ENCODE measurements at regions not wholly inside any gene's neighbourhood (a gene's known extent, or its start where the extent isn't known, plus 50 kb on each side); places are given as distances from the start of the nearest gene placed in this dataset.
A peak's percentile ranks its signal among the peaks of the same experiment; 100 is the strongest.
"Not testable (repeated sequence)": the region's sequence is repeated elsewhere in the genome, so short reads cannot be mapped to it uniquely, and the experiment has no call there.

DNA sequence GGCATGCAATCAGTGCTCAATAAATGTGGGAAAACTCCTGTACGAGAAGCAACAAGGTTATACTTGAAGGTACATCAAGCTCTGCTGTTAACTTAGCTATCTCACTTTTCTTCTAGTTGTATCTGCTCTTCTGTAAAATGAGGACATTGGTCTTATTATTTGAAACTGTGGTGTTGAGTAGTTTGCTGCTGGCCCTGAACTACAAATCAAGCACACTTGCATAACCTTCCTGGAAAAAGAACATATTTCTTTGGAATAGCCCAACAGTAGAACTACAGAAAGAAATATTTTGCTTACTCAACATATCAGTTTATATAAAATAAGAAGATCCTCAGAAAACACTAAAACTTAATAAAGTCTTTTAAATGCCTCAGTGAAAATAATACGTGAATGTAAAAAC is 203.0 kb downstream of the KCTD12 start:
- in situ Hi-C loops (cut with MboI; ENCODE audit: low pct_unique_long_range_greater_than_20kb, low sequenced_read_pairs), result no loop called here
- no peak for DNase-seq

DNA sequence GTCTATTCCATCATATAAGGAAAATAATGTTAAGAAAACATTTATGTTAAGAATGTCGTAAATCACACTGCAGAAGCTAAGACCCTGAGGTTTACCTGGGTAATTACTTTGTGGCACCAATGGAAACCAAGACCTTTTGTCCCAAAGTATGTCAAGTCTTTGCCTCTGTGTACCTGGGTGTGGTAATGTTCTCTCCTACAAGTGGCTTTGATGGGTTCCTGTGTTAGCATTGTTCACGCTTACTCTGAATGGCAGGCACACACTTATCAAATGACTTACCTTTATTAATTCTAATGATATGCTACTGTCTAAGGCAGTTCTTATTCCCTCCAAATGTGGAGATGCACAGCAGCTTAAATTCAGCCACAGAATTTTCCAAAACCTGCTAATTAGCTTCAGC is 206.1 kb downstream of the KCTD12 start:
- DNase-seq, result no peak
- in situ Hi-C loops (cut with MboI; ENCODE audit: low pct_unique_long_range_greater_than_20kb, low sequenced_read_pairs), result no loop called here

DNA sequence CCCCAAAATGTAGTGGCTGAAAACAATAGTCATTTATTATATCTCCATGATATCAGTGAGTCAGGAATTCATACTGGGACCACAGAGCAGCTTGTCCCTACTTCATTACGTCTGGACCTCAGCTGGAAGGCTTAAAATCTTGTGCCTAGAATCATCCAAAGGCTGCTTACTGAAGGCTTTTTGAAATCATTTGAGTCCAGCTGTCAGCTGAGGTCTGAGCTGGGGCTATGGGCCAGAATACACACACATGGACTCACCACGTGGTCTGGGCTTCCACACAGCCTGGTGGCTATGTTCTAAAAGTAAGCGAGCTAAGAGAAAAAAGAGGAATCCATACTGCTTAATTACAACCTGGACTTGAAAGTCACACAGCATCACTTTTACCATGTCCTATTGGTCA is 209.2 kb downstream of the KCTD12 start:
- no peak for DNase-seq
- in situ Hi-C loops (cut with MboI; ENCODE audit: low pct_unique_long_range_greater_than_20kb, low sequenced_read_pairs), result no loop called here

DNA sequence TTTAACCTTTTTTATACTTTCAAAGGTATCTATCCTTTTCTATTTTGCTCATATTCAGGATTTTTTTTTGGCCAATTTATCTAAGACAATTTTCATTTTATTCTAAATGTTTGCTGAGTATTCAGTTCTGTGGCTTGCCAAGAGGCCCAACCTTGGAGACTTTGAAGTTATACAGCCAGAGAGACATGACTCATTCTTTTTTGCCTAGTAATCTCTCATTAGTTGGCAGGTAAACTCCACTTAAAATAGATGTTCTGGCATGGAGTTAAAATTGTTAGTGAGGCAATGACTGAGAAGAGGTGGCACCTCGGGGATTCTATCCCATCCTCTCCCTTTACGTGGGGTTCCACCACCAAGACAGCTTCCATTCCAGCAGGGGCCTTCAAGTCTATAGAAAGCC is 213.8 kb downstream of the KCTD12 start:
- DNase-seq, result no peak
- in situ Hi-C loops (cut with MboI; ENCODE audit: low pct_unique_long_range_greater_than_20kb, low sequenced_read_pairs), result no loop called here

DNA sequence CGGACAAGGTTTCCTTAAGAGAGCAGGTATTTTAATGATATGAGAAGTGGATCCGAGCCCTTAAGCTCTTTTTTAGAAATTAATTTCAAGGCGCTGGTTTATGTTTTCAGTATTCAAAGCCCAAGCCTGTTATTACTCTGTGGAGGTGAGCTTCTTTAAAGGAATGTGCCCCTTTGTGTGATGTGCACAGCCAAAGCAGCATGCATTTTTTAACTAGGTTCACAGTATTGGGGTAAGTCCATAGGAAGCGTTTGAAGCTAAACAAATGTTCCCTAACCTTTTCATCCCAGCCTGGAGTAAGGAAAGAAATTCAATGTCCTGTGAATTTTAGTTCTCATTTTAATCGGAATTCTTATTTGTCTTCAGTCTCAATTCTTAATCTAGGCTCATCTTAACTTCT is 217.5 kb downstream of the KCTD12 start:
- in situ Hi-C loops (cut with MboI; ENCODE audit: low pct_unique_long_range_greater_than_20kb, low sequenced_read_pairs), result no loop called here
- DNase-seq, result no peak

DNA sequence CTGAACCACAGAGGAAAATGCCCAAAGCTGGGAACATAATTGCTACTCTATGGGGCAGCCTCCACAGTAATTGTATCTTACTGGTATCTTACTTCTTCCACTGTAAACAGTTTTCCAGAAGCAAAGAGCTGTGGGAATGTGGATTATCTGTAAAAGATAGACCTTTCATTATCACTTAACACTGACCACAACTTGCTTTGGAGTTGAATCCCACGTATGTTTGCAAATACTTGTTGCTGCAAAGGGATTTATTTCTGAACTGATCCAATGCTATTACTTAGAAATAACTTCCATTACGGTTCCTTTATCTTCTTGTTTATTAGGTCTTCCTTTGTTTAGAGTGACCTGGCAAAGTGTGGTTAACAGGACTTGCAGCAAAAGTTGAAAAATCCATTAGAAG is 218.1 kb downstream of the KCTD12 start:
- DNase-seq, result no peak
- in situ Hi-C loops (cut with MboI; ENCODE audit: low pct_unique_long_range_greater_than_20kb, low sequenced_read_pairs), result no loop called here

DNA sequence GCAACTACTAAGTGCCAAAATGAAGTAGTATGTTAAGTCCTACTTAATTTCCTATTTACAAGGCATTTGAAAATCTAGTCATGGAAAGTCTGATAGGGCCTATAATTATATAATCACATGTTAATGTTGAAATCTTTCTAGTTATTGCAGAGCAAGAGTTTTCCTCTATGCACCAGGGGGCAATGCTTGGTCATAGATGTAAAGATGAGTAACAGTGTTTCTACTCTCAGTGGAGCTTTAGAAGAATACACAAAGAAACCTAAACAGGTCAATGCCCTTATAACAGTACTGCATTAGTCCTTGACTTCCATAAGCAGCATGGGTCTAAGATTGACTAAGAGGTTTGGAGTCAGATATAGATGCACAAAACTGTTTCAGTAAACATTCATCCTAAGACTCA is 218.7 kb downstream of the KCTD12 start:
- in situ Hi-C loops (cut with MboI; ENCODE audit: low pct_unique_long_range_greater_than_20kb, low sequenced_read_pairs), result no loop called here
- DNase-seq, result peak; percentile 7

DNA sequence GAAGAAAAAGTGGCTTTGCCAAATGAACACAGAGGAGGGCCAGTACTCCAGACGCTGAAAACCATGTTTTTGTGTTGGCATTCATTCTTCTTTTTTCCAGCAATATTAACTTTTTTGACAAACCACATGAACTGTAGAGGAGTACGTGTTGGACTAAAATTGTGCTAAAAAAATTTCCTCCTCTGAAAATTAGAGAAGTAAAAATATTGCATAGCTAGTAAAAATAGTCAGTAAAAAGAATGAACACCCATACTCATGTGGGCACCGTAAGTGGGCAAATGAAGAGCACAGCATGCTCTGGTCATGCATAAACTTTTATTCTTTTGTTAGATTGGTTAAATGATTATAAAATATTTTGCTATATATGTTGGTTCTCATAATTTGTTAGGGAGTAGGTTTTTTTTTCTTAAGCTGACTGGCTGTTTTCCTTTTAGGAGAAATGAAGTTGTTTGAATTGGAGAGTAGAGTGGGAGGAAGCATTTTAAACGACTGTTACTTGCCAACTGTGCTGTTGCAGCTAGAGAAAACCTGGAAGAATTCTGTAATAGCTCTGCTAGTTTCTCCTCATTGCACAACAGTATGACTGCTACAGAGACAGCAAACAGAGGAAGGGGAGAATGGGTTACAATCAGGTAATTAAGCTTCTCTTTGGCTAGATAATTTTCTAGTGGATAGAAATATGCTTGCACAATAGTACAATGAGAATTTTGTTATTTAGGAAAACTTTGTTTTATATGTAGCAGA is 222.4 kb downstream of the KCTD12 start:
- in situ Hi-C loops (cut with MboI; ENCODE audit: low pct_unique_long_range_greater_than_20kb, low sequenced_read_pairs), result no loop called here
- no peak for DNase-seq

DNA sequence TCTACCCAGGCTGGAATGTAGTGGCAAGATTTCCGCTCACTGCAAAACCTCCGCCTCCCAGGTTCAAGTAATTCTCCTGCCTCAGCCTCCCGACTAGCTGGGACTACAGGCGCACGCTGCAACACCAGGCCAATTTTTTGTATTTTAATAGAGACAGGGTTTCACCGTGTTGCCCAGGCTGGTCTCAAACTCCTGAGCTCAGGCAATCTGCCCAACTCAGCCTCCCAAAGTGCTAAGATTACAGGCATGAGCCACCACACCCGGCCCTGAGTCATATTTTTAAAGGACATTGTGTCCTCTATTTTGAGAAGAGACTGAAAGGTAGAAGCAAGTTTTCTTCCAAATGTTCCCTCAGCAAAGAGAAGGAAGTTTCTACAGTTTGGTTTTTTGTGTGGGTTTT is 227.1 kb downstream of the KCTD12 start:
- DNase-seq; in situ Hi-C loops (cut with MboI; ENCODE audit: low pct_unique_long_range_greater_than_20kb, low sequenced_read_pairs): not testable (repeated sequence)

DNA sequence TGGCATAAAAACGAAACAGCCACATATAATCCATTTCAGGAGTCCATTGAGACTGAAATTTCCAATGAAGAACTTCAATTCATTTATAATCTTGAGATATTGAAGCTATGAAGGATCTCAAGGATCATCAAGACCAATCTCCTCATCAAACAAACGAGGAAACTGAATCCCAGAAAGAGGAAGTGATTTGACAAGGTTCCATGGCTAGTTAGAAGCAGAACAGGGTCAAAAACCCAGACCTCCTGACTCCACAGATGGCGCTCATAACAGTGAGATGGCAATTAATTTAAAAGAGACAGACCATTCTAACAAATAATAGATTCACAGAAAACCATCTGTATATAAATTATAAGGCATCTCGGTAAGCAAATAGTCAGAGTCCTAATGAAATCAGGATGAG is 229.7 kb downstream of the KCTD12 start:
- DNase-seq, result no peak
- in situ Hi-C loops (cut with MboI; ENCODE audit: low pct_unique_long_range_greater_than_20kb, low sequenced_read_pairs), result no loop called here

DNA sequence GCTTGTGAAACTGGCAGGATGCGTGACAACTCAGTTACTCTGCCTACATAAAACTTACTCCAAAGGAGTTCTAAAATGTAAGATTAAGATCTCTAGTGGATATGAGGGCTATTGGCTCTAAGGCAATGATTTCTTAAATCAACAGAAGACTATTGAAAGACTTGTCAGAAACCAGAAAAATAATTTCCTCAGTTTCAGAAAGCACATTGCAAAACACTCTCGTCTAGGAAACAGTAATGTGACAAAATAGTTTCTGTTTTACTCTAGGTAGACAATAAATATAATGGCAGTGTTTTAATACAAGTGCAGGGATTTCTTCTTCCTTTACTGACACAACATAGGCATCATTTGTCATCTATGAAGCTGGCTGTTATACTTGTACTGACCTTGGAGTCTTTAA is 230.1 kb downstream of the KCTD12 start:
- in situ Hi-C loops (cut with MboI; ENCODE audit: low pct_unique_long_range_greater_than_20kb, low sequenced_read_pairs), result no loop called here
- no peak for DNase-seq

DNA sequence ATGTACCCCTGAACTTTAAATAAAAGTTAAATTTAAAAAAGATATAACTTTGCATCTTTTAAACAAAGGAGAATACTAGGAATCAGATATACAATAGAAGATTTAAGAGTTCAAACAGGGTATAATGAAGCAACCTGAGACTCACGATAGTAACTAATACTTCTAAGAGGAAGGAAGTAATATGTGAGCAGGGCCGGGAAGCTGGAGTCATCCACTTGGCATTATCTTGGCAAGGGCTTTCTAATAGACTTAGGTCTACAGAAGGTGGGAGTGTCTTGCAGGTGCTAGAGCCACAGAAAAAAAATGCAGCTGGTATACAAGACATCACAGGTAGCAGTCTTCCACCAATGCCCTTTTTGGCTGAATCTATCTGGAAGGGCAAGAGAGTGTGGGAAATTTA is 231.9 kb downstream of the KCTD12 start:
- no peak for DNase-seq
- in situ Hi-C loops (cut with MboI; ENCODE audit: low pct_unique_long_range_greater_than_20kb, low sequenced_read_pairs), result no loop called here

DNA sequence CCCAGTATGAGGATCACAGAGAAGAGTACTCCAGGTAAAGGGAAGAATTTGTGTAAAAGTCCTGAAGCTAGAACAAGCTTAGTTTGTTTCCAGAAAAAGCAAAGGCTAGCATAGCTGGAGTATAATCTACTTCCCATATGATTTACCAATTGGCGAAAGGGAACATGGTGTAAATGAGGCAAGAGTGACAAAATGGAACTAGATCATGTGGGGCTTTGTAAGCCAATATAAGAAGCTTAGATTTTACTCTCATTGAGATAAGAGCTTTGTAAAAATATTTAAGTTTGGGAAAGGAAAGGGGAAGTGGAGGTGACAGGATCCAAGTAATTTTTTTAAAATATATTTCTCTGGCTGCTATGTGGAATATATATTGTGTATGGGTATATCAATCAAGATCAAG is 234.9 kb downstream of the KCTD12 start:
- no peak for DNase-seq
- in situ Hi-C loops (cut with MboI; ENCODE audit: low pct_unique_long_range_greater_than_20kb, low sequenced_read_pairs), result no loop called here

DNA sequence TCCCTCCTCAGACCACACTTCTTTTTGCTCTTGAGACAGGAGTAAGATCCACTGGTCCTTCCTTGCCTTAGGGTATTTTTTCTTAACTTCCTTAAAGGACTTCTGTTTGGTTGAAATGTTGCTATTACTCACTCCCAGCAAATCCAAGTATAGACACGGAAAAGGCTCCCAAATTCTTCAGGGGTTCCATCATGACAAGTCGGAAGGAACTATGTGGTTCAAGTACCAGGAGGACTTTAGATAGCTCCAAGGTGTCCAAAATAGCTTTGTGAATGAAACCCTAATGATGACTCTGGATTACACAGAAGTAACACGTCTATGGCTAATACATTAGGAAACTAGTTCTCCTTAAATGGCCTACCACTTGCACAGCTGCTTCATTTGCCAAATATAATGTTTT is 238.7 kb downstream of the KCTD12 start:
- DNase-seq, result no peak
- in situ Hi-C loops (cut with MboI; ENCODE audit: low pct_unique_long_range_greater_than_20kb, low sequenced_read_pairs), result no loop called here

DNA sequence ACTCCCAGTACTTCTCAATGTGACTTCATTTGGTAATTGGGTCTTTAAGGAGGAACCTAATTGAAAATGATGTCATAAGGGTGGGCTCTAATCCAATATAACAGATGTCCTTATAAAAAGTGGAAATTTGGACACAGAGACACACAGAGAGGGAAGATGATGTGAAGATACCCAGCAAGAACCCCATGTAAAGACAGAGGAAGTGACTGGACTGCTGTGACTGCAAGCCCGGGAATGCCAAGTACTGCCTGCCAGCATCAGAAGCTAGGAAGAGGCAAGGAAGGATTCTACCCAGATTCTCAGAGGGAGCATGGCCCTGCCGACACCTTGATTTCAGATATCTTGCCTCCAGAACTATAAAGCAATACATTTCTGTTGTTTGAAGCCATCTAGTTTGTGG is 239.3 kb downstream of the KCTD12 start:
- in situ Hi-C loops (cut with MboI; ENCODE audit: low pct_unique_long_range_greater_than_20kb, low sequenced_read_pairs), result no loop called here
- DNase-seq, result no peak

DNA sequence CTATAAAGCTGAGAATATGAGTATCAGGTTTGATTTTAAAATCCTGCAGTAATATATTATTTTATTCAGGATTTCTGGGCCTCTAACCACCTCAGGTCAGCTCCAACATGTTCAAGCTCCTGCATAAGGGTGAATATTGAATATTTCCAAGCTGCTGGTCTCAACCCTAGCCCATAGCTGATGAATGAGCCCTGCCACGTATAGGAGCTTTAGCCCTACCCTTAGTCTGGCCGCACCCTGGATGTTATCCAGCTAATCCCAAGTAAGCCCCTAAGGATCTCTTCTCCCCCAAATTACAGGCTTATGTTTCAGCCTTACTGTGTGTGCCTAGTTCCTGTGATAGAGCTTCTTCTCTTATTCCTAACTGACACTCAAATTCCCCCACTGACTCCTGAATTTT is 240.6 kb downstream of the KCTD12 start:
- no peak for DNase-seq
- in situ Hi-C loops (cut with MboI; ENCODE audit: low pct_unique_long_range_greater_than_20kb, low sequenced_read_pairs), result no loop called here

DNA sequence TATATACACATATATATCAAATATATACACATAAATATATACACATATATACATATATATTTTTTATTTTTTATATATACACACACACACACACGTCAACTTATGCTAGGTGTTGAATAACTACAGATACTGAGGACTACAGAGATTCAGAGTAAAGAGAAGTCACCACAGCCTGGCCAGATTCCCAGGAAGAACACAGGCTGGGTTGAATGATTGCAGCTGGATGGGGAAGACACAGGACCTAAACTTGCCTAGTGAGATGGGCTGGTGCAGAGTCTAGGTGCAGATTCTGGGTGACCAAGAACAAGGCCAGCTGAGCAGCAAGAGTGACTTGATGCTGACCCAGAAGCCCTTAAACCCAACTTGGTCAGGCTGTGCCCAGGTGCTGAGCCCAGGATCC is 241.3 kb downstream of the KCTD12 start:
- in situ Hi-C loops (cut with MboI; ENCODE audit: low pct_unique_long_range_greater_than_20kb, low sequenced_read_pairs), result no loop called here
- no peak for DNase-seq

DNA sequence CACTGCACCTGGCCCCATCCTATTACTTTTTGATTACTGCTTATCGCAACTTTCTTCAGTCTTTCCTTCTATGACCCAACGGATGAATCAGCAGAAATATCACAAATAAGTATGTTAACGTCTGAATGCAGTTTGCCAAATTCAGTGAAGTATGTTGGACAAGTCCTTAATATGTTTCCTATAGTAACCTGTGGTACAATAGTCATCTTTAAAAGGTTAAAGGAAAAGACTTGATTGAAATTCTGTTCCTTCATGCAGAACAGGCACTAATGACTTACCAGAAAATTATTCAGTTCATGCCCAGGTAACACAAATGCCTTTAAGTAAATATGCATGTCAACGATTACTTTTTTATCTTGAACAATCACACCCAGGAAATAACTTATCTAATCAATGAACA is 242.6 kb downstream of the KCTD12 start:
- in situ Hi-C loops (cut with MboI; ENCODE audit: low pct_unique_long_range_greater_than_20kb, low sequenced_read_pairs), result no loop called here
- DNase-seq, result no peak

DNA sequence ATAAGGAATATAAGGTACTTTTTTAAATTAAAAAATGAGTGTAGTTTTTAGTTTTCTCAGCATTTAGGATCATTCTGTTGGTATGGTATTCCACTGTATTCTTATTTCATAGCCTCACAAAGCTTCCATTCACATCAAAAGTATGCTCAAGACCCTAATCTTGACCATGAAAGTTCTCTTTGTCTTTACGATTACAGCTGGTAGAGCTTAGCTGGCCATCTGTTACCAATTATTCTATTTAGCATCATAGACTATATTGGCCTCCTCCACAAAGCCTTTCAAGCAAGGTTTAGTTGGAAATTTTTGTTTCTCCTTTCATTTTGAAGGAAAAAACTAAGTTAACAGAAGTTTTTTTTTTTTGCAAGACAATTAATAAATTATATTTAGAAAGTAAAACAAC is 245.1 kb downstream of the KCTD12 start:
- in situ Hi-C loops (cut with MboI; ENCODE audit: low pct_unique_long_range_greater_than_20kb, low sequenced_read_pairs), result no loop called here
- no peak for DNase-seq

DNA sequence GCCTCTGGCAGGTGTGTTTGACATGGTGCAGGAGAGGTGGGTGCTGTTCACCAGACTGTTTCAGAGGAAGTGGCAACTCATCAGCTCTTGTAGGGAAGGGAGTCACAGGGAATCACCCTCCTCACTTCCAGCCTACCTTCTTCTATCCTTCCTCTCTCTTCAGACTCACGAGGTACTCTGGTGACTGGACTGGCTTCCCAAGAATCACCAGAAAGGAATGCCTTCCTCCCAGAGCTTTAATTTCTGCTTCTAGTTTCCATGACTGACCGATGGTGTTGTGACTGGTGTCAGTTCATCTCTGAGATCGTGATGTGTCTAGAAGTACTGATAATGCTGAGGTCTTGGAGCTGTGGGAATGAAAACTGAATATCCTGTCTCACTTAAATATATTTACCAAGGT is 247.3 kb downstream of the KCTD12 start:
- in situ Hi-C loops (cut with MboI; ENCODE audit: low pct_unique_long_range_greater_than_20kb, low sequenced_read_pairs), result no loop called here
- DNase-seq, result no peak

DNA sequence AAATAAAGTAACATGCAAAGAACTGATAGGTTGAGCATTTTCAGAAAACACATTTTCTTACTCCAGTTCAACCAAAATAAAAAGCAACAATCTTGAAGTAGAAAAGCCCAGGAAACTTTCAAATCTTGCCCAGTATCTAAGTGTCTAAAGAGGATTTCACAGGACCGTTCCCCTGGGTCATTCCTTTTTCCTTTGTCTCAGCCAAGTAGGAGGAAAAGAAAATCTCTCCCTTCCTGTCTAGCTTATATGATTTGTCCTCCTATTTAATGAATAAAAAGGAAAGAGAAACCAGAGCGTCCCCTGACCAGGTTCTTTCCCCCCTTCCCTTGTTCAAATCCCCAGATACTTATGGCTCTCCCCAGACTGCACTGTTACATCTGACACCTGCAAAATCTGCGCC is 248.0 kb downstream of the KCTD12 start:
- DNase-seq, result no peak
- in situ Hi-C loops (cut with MboI; ENCODE audit: low pct_unique_long_range_greater_than_20kb, low sequenced_read_pairs), result no loop called here
